Stimulated activated CD4-positive, alpha-beta T cell treated with anti-CD3 and anti-CD28 coated beads, Interleukin-4, amount 100 ng/mL, for 1 hour (primary cell): ENCODE measurements at regions not wholly inside any gene's neighbourhood (a gene's known extent, or its start where the extent isn't known, plus 50 kb on each side); places are given as distances from the start of the nearest gene placed in this dataset.
"Not testable (repeated sequence)": the region's sequence is repeated elsewhere in the genome, so short reads cannot be mapped to it uniquely, and the experiment has no call there.

Experiments
- DNase-seq: peaks from one replicate; pipeline ENCODE4 v3.0.0-alpha.2; 2020

DNA sequence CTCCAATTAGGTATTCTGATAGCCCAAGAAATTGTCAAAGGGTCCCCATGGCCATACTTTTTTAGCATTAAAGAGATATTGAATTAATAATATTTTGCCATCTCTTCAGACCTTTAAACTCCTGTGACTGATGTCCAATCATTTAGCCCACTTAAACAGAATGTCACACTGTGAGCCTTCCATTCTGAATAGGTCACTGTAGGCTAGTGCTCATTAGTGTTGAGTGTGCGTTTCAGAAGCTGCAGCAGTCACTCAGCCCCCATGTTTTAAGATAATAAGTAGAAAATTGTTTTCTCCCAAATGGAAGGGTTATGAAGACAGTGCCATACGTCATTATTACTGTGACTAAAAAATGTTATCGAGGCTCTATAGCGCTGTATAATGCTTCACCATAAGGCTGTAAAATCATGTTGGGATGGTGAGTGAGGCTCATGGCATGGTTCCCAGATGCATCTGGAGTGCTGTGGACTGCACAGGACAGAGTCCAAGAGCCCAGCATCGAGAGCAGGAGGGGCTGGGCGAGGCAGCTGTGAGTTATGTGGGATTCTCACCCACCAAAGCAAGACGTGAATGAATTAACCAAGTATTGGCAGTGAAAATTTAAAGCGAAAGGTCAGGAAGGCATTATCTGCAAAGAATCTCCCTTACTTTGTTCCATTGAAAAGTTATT is 2112.9 kb upstream of the WWC1 start:
- no peak for DNase-seq

DNA sequence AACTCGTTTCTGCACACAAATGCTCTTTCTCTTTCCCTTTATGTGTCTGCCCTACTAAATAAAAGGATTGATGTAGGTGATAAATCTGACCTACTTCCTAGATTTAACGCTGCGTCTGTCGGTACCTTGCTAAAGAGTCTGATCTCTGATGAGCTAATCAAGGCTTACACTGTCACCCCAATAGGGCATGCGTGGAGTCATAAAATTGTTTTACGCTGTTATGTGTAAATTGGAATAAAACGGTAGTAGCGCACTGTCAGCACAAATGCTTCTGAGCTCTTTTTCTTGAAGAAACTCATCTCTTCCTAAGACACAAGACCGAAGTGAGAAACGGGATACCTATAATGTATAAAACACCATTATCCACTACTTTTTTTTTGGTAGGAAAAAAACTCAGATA is 2106.3 kb upstream of the WWC1 start:
- DNase-seq, result no peak

DNA sequence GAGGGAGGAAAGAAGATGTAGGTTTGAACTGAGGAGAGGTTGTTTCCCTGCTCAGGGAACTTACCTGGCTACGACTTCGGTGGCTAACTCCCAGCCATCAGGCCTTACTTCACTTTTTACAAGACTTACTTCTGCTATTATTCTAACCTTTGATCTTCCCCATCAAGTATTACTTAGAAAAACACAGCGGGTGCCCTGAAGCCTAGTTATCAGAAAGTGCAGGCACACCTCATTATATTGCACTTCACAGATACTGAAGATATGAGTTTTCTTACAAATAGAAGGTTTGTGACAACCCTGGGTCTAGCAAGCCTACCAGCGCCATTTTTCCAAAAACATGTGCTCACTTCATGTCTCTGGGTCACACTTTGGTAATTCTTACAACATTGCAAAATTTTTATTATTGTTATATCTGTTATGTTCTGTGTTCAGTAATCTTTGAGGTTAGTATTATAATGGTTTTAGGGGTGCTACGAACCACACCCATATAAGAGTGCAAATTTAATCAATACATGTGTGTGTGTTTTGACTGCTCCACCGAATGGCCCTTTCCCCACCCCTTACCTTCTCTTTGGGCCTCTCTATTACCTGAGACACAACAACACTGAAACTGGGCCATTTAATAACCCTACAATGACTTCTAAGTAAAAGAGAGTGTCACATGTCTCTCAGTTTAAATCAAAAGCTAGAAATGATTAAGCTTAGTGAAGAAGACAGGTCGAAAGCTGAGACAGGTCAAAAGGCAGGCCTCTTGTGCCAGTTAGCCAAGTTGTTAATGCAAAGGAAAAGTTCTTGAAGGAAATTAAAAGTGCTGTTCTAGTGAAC is 2102.7 kb upstream of the WWC1 start:
- DNase-seq, result no peak

- no peak for DNase-seq
Observed at GRCh38 chr5:166192696-166193095, 2098.7 kb upstream of the WWC1 start.

DNA sequence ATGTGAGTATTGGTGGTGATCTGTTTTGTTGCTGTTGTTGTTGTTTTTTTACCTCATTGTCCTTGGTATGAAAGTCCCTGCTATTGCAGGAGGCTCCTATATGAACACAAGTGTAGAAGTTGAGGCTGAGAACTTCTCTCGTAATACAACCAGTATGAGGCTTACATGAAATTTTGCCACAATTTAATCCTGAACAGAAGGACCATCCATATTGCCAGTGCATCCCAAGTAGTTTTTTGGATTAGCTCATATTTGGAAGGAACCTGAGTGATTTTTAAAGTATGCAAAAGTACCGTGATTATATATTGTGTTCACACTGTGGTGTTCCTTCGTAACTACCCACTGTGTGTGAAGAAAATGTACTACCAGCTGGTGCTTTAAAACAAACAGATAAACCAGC is 2095.5 kb upstream of the WWC1 start:
- DNase-seq, result no peak

GRCh38 chr5:166200532-166200931 is 2090.9 kb upstream of the WWC1 start:
- DNase-seq, result no peak

DNA sequence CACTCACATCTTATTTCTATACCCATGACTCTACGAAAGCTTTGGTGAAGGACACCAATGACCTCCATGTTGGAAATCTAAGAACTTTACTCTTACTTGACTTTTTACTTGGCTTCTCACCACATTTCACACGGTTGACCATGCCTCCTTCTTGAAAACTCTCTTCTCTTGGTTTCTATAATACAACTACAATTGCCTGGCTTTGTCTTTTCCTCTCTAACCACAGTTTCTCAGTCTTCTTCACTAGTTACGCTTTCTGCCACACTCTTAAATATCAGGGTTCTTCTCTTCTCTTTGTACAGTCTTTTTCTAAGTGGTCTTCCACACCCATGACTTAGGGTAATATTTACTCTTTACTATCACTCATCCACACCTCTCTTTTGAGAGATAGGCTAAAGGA is 2079.8 kb upstream of the WWC1 start:
- DNase-seq, result no peak

GRCh38 chr5:166236327-166236726 is 2055.1 kb upstream of the WWC1 start:
- no peak for DNase-seq

DNA sequence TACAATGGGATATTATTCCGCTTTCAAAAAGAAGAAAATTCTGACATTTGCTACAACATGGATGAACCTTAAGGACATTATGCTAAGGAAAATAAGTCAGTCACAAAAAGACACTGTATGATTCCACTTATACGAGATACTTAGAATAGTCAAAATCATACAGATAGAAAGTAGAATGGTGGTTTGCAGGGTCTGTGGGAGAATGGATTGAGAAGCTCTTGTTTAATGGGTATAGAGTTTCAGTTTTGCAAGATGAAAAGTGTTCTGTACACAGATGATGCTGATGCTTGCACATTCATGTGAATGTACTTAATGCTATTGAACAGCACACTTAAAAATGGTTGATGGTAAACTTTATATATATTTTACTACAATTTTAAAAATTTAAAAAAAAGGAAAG is 2050.7 kb upstream of the WWC1 start:
- no peak for DNase-seq

DNA sequence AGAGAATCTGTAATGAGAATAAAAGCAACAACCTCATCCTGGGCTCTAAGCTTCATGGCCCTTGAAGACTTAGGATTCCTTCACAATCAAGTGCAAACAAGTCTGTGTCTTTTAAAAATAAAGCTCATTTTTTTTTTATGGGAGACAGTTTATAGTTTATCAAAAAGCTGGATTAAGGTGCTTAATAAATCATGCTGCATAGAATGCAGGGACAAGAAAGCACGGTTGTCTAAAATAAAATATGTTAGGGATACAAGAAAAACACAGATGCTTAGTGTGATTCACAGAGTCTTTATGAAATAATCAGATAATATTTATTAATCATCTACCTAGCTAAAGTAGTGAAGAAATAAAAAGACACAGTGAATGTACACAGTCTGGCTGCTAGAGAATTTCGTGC is 2045.9 kb upstream of the WWC1 start:
- no peak for DNase-seq

GRCh38 chr5:166251786-166252185 is 2039.7 kb upstream of the WWC1 start:
- DNase-seq, result no peak

DNA sequence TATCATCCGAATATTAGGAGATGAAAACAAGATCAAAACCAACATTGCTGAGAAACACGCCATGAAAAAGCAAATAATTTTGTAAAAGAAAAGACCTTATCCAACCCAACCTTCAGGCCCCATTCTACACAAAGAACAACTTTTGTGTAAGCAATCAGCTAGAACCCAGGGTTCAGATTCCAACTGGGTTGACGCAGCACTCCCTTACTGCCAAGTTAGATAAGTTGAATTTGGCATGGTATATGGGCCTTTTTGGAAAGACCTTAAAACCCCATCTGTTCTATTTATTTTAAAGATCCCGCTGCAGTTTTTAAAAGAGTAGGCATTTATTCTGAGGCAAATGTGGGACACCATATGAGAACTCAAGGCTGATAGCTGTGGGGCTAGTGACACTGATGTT is 2033.8 kb upstream of the WWC1 start:
- no peak for DNase-seq

GRCh38 chr5:166262395-166262794 is 2029.0 kb upstream of the WWC1 start:
- no peak for DNase-seq

- DNase-seq, result no peak
Observed at GRCh38 chr5:166267907-166268306, 2023.5 kb upstream of the WWC1 start.

GRCh38 chr5:166270712-166271111 is 2020.7 kb upstream of the WWC1 start:
- DNase-seq, result no peak

DNA sequence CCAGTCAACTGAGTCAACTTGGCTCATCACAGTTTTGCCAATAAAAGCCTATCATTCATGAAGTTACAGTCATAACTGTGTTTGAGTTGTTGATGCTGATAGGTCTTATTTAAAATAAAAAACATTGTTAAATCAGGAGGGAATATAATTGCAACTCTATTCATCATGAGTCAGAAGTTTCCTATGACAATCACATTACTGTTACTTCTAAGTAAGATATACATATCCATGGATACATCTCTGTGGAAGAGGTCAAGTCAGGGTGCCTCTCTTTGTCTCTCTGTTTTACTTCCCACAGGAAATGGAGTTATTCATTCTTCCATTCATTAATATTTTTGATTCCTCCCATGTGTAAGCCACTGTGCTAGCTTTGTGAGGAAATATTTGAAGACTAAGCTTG is 2015.4 kb upstream of the WWC1 start:
- DNase-seq, result no peak

DNA sequence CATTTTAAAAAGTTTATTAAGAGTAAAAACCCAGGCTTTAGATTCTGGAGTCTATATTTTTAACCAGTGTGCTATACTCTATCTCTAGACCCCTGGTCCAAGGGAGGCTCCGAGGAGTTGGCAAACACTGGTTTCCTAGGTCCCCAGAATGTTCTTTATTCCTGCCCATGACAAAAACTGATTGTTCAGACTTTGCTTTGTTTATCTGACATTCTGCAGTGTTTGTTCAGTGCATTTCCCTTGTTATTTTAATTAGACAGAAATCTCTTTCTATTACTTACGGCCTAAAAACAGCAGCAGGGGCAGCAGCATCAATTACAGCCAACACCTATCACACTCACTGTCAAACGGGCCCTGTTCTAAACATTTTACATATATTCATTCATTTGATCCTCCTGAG is 2011.6 kb upstream of the WWC1 start:
- DNase-seq, result no peak

GRCh38 chr5:166281433-166281832 is 2010.0 kb upstream of the WWC1 start:
- no peak for DNase-seq

DNA sequence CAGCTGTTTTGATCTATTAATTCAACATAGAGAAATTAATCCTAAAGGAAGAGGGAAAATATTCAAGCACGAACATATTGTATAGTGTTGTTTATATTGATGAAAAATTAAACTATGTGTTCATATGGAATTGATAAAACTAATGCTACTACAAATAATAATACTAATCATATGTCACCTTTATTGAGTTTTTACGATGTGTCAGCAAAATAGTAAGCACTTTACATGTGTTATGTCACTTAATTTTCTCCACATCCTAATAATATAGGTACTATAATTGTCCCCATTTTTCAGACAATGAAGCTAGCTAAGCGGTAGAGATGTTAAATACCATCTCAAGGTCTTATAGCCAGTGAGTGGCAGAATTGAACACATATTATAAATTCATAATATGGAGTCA is 2008.5 kb upstream of the WWC1 start:
- no peak for DNase-seq

DNA sequence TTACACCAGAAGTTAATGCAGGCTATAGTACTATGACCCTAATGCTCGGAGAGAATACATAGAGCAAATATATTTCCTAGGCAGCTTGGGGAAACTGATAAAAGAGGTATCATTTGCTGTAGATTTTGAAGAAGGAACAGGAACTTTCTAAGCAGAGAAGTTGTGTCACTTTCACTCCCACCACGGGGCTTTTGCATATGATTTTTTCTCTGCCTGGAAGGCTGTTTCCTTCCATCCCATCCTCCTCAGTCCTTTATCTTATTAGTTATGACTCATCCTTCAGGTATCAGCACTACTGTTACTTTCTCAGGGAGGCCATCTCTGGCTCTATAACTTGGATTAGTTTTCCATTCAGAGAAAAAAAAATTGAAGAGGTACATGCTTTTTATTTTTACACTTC is 2006.1 kb upstream of the WWC1 start:
- DNase-seq, result no peak

GRCh38 chr5:166286832-166287231 is 2004.6 kb upstream of the WWC1 start:
- no peak for DNase-seq

DNA sequence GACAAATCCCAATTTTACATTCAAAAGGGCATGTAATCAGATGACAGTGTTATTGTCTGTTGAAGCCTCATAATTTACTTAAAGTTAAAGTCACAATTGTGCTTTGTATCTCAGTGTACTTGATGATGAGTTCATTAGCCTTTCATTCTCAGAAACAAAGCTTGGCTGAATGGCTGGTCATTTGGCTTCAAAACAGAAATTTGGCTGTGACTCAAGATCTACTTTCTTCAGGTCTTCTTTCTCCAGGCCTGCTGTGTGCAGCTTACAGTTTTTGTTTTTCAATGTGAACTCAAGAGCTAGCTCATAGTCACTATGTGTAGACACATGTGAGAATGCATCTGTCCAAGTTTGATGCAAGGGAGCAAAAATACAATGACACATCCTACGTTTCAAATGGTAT is 2003.6 kb upstream of the WWC1 start:
- no peak for DNase-seq

DNA sequence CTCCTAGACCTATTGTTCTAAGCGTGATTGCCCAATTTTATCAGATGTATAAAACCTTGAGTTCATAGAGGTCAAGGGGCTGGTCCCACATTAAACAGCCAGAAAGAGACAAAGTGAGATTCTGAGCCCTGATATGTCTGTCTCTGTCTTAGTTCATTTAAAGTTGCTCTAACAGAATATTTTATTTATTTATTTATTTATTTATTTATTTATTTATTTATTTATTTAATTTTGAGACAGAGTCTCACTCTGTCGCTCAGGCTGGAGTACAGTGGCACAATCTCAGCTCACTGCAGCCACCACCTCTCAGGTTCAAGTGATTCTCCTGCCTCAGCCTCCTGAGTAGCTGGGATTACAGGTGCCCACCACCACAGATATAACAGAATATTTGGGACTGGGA is 1999.6 kb upstream of the WWC1 start:
- not testable (repeated sequence) for DNase-seq

DNA sequence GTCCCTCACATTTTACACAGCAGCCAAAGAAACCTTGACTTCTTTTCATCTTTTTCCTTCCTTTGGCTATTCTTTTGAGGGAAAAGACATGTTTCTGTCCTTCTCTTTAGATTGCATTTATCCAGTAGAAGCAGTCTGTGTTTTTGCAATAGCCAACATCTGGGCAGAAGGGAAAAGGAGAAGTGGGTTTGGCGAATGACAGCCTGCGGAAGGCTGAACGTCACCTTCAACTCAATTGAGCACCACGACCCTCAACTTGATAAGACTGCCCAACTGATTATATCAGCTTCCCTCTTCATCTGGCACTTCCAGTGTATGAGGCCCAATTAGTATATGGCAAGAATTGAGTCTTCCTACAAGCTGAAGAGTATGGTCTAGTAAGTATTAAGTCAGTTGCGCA is 1997.6 kb upstream of the WWC1 start:
- DNase-seq, result no peak

- no peak for DNase-seq
Observed at GRCh38 chr5:166302166-166302565, 1989.3 kb upstream of the WWC1 start.
